Cardiac muscle cell (in vitro differentiated cells and primary cell): ENCODE measurements at regions not wholly inside any gene's neighbourhood (a gene's known extent, or its start where the extent isn't known, plus 50 kb on each side); places are given as distances from the start of the nearest gene placed in this dataset.

Experiments
- DNase-seq, 2 donors: peaks; one replicate each; pipeline versions ENCODE4 v3.0.0 to v3.0.0-alpha.2; 2010 to 2017; ENCODE audit warnings: low read depth in 1 of 2, low spot score in 1 of 2
- H3K27ac ChIP-seq: fragments of 200-600 bp; sonication (generic); 2 replicates; pipeline ENCODE4 v1.5.1; 2016
- H3K27me3 ChIP-seq: fragments of 200-600 bp; sonication (generic); 2 replicates; pipeline ENCODE4 v1.6.0; 2016; ENCODE audit warnings: control low read depth
- H3K36me3 ChIP-seq: fragments of 200-600 bp; sonication (generic); 2 replicates; pipeline ENCODE4 v1.5.1; 2016; ENCODE audit warnings: control low read depth
- H3K4me1 ChIP-seq: fragments of 200-600 bp; sonication (generic); 2 replicates; pipeline ENCODE4 v1.8.1; 2017; ENCODE audit warnings: low read depth, mild to moderate bottlenecking, mixed run types
- H3K4me3 ChIP-seq: fragments of 200-600 bp; sonication (generic); 2 replicates; pipeline ENCODE4 v1.5.1; 2016; ENCODE audit warnings: mild to moderate bottlenecking
- H3K9me3 ChIP-seq: fragments of 200-600 bp; sonication (generic); 2 replicates; pipeline ENCODE4 v1.5.1; 2017; ENCODE audit warnings: low read depth, mild to moderate bottlenecking, control low read depth
- TF ChIP-seq, protein P1 (sequence below): IDR thresholded peaks from 2 replicates; pipeline ENCODE4 v1.5.1; 2012; ENCODE audit warnings: low read depth, mild to moderate bottlenecking, low read length

DNA sequence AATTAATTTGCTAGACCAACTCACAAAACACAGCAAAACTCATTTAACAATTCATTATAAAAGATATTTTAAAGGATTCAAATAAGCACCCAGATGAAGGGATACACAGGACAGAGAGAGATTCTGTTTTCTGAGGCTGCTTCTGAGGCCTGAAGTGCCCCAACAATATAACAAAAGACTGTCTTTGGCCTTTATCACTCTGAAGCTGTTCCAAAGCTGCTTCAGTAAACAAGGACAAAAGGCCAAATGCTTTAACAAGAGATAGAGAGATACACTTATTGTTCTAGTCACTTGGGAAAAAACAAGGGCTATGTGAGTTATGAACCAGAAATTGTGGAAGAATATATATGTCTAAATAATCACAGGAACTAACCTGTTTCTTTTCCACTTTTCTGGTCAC is 223.7 kb downstream of the CXCL12 start:
- TF ChIP-seq, protein P1, sequence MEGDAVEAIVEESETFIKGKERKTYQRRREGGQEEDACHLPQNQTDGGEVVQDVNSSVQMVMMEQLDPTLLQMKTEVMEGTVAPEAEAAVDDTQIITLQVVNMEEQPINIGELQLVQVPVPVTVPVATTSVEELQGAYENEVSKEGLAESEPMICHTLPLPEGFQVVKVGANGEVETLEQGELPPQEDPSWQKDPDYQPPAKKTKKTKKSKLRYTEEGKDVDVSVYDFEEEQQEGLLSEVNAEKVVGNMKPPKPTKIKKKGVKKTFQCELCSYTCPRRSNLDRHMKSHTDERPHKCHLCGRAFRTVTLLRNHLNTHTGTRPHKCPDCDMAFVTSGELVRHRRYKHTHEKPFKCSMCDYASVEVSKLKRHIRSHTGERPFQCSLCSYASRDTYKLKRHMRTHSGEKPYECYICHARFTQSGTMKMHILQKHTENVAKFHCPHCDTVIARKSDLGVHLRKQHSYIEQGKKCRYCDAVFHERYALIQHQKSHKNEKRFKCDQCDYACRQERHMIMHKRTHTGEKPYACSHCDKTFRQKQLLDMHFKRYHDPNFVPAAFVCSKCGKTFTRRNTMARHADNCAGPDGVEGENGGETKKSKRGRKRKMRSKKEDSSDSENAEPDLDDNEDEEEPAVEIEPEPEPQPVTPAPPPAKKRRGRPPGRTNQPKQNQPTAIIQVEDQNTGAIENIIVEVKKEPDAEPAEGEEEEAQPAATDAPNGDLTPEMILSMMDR: no peak
- H3K9me3 ChIP-seq: no peaks in the 10 kb centered on the region
- H3K4me1 ChIP-seq: peaks cover 14% of the 10 kb centered on the region
- no peak overlapping the region for H3K4me3 ChIP-seq
- H3K36me3 ChIP-seq: no peaks in the 10 kb centered on the region
- DNase-seq: no peak
- H3K27me3 ChIP-seq: no peaks in the 10 kb centered on the region
- no peak overlapping the region for H3K27ac ChIP-seq

DNA sequence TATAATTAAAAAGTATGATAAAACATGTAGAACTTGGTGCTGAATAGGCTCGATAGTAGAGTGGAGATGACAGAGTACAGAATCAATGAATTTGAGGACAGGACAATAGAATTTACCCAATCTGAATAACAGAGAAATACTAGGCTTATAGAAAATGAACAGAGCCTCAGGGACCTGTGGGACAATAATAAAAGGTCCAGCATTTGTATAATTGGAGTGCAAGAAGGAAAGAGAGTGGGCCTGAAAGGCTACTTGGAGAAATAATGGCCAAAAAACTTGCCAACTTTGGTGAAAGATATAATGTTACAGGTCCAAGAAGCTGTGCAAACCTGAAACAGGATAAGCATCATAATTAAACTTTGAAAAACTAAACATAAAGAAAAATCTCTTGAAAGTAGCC is 227.3 kb downstream of the CXCL12 start:
- Histone ChIP-seq H3K9me3 (no peaks in the 10 kb centered on the region), H3K27me3 (no peaks in the 10 kb centered on the region), H3K36me3 (no peaks in the 10 kb centered on the region), H3K4me1 (no peaks in the 10 kb centered on the region), H3K4me3 (no peak overlapping the region), H3K27ac (no peak overlapping the region)
- DNase-seq: no peak
- TF ChIP-seq, protein P1: no peak

DNA sequence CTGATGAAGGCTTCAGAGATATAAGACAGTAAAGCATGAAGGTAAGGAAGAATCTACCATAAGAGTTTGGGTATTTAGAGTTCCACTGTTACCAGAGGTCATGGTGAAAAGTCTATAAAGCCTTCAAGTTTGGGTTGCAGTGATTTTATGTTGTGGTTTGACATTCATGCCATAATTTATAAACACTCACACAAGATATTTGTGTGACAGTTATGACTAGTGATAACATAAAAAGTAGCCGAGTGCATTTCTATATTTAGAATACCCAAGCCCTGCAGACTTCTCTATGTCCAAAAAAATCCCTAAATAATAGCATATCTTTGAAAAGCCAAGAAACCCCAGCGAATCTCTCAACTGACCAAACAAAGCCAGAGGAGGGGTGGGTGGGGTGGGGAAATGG is 229.9 kb downstream of the CXCL12 start:
- H3K36me3 ChIP-seq: no peaks in the 10 kb centered on the region
- no peaks in the 10 kb centered on the region for H3K9me3 ChIP-seq
- no peak overlapping the region for H3K4me3 ChIP-seq
- no peak for DNase-seq
- H3K27ac ChIP-seq: no peak overlapping the region
- H3K4me1 ChIP-seq: no peaks in the 10 kb centered on the region
- TF ChIP-seq, protein P1: no peak
- H3K27me3 ChIP-seq: no peaks in the 10 kb centered on the region

DNA sequence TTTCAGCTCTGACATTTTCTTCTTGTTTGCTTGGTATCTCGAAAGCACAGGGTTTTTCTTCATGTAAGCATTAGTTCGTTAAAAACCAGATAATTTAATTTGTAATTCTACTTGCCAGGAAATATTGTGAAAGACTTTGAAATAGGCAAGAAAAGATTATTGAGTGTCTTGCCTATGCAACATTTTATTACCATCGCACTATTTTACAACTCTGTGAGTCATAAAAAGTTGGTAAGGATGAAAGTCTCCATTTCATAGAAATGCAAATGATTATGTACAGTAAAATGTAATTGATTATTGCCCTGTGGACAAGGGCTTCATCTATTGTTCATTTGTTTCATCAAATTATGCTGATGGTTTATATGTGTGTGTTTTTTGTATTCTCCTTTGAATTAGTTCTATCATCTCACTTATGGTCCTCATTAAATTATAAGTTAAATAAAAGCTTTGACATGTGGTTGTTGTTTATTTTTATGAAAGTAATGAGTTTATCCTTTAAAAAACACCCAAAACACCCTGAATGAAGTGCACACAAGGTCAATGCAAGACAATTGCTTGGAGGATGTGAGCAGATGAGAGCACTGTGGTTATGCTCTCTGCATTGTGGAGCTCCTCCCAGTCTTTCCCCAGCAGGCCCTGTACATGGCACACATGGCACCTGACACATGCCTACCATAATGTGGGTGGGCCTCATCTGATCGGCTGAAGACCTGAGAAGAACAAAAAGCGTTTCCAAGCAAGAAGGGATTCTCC is 230.8 kb downstream of the CXCL12 start:
- Histone ChIP-seq H3K36me3 (no peaks in the 10 kb centered on the region), H3K27ac (no peak overlapping the region), H3K9me3 (no peaks in the 10 kb centered on the region), H3K4me3 (no peak overlapping the region), H3K4me1 (no peaks in the 10 kb centered on the region), H3K27me3 (no peaks in the 10 kb centered on the region)
- no peak for DNase-seq
- TF ChIP-seq, protein P1: no peak

DNA sequence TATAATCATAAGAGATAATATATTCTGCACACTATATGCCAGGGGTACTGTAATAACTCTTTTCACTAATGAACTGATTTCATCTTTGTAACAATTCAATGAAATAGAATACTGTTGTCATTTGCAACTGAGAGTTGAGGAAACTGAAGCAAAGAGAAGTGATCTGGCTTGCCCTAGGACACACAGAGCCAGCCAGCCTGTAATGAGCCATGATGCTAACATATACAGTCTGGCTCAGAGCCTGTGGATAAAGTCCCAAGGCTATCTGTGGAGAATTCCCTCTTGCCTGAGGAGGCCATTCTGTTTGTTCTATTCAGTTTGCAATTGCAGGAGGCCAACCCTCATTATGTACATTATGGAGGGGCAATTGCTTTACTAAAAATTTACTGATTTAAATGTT is 241.3 kb downstream of the CXCL12 start:
- H3K9me3 ChIP-seq: no peaks in the 10 kb centered on the region
- no peak for DNase-seq
- TF ChIP-seq, protein P1: no peak
- H3K4me1 ChIP-seq: no peaks in the 10 kb centered on the region
- H3K36me3 ChIP-seq: no peaks in the 10 kb centered on the region
- no peak overlapping the region for H3K27ac ChIP-seq
- H3K4me3 ChIP-seq: no peak overlapping the region
- no peaks in the 10 kb centered on the region for H3K27me3 ChIP-seq
